GM18861 (cell line): ENCODE measurements at regions not wholly inside any gene's neighbourhood (a gene's known extent, or its start where the extent isn't known, plus 50 kb on each side); places are given as distances from the start of the nearest gene placed in this dataset.
"Not testable (repeated sequence)": the region's sequence is repeated elsewhere in the genome, so short reads cannot be mapped to it uniquely, and the experiment has no call there.

ENCODE experiments used
- ATAC-seq: cut with Tn5 transposase; IDR thresholded peaks from one replicate; pipeline ENCODE4 v1.9.1; 2021; ENCODE audit not compliant: unreplicated experiment

GRCh38 chr17:14581186-14581830 lies 280.4 kb downstream of the HS3ST3B1 start:
- no peak for ATAC-seq

DNA sequence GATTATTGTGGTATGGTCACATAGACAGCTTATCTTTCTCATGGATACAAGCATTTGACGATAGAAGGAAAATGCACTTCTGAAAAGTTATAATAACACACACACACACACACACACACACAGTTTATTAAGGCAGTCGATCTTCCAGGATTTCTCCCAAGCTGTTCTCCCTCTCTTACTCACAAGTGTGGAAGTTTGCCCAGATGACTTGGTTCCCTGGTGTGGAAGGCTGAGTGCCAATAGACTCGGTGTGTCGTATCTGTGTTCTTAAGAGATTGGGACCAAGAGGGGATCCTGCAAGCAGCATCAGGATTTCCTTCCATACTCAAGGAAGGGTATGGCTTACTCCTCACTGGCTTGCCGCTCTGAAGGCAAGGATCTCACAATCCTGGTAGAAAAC lies 279.6 kb downstream of the HS3ST3B1 start:
- no peak for ATAC-seq

DNA sequence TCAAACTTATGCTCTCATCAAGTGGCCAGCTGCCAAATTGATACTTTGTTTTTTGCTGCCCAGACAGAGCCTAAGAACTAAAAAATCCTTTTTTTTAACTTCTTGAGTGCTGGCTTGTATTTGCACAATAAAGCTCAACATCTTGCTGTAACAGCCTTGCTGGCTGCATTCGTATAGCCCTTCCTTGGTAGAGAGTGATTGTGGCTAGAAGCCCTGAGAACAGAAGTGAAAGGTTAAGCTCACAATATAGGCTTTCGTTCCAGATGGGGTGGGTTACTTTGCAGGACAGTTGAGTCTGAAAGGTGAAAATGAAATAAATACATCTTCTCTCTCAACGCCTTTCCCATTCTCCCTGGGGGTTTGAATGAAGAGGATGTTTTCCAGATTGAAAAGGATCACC lies 278.8 kb downstream of the HS3ST3B1 start:
- no peak for ATAC-seq

GRCh38 chr17:14575471-14575953 lies 274.6 kb downstream of the HS3ST3B1 start:
- ATAC-seq = no peak

DNA sequence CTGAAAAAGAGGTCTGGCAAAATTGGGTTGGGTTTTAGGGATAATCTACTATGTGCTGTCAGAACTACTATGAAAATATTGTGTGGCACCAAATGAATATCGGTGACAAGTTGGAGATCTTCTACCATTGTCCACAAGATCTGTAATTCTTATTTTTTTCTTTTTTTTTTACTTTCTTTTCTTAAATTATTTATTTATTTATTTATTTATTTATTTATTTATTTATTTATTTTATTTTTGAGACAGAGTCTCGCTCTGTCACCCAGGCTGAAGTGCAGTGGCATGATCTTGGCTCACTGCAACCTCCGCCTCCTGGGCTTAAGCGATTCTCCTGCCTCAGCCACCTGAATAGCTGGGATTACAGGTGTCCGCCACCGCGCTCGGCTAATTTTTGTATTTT lies 259.4 kb downstream of the HS3ST3B1 start:
- ATAC-seq = not testable (repeated sequence)

DNA sequence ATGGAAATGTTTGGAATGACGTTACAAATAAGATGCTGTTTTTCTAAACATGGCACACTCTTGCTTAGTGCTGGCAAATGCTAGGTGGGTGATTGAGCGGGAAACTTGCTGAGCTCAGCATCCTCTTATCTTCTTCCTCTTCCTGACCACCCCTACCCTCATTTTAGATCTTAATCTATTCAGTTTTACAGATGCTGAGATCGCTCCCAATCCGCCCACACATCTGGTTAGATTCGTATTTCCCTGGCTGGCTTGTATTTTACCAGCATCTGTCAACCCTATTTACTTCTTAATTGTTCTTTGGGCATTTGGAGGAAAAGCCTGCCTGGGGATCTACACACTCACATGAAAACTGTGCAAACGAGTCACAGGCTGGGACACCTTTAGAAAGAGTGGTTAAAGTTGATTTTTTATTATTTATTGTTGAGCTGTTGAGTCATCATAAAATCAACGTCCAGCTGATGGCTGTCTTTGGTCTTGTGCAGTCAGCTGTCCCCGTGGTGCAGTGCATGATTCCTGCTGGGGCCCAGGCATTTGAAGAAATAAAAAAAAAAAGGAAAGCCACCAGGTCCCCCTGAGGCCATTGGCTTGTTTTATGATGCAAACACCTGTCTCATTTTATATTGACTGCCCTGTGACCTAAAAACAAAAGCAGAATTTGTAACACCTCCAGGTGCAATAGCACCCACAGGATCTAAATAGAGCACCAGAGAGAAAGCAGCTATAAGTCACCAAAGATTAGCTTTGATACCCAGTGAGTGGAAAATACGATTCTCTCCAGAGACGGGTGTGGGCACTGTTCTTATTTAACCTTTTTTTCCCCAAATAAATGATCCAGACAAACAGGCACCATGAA lies 258.6 kb downstream of the HS3ST3B1 start:
- ATAC-seq = no peak

GRCh38 chr17:14557480-14557879 lies 256.6 kb downstream of the HS3ST3B1 start:
- ATAC-seq = no peak

DNA sequence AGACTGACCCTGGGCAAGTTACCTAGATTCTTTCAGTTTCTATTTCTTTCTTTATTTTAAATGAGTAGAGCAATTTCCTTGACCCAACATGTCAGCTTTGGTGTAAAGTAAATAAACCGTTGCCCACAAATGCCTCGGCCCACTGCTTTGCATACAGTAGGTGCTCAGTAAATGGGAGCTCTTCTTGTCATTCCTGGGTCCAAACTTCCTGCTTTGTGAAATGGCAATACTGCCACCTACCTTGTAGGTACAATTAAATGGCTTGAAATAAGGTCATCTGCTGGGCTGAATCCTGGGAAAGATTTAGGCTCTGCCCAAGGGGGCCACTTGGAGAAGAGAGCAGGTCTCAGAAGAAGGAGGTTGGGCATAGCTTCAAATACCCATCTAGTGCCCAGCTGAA lies 253.0 kb downstream of the HS3ST3B1 start:
- no peak for ATAC-seq

GRCh38 chr17:14552306-14552705 lies 251.4 kb downstream of the HS3ST3B1 start:
- ATAC-seq = no peak

GRCh38 chr17:14547556-14547955 lies 246.7 kb downstream of the HS3ST3B1 start:
- no peak for ATAC-seq

DNA sequence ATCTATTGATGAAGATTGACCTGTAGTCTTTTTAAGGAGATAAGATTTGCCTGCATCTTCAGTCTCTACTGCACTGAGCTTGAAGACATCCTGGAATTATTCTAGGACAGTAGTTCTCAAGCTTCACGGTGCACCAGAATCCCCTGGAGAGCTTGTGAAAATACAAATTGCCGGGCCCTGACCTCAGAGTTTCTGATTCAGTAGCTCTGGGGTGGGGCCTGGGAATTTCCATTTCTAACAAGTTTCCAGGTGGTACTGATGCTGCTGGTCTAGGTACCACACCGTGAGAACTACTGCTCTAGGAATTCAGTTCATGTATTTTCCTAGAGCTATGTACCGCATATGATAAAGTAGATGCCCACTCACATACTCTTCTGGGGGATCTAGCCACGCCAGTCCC lies 246.1 kb downstream of the HS3ST3B1 start:
- ATAC-seq = no peak

DNA sequence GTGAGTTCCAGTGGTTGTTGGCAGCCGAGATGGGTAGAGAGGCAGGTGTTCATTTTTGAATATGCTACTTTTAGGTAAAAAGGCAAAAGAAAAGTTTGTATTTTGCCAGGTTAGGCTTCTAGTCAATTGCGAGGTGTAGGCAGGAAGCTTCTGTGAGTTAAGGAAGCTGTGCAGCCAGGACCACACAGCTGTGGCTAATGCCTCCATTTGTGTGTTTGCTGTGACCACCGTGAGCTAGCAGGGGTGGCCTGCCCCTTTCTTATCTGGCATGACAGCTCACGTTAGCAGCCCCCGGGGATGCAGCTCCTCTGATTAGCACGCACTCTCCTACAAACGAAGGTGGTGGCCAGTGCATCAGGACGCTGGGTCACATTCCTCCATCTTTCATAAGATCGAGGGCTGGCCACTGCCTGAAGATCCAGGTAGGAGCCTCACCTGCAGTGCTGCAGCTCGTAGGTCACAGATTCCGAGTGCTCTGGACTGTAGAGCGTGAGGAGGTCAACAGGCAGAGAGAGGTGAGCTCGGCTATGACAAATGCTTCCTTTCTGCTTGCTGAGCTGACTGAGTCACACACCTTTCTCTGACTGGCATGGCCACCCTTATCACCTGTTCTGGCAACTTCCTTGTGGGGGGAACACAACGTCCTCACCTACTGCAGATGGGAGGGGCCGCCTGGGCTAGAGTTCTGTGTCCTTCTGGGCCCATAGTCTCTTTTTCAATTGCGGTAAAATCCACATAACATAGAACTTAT lies 244.4 kb downstream of the HS3ST3B1 start:
- no peak for ATAC-seq

DNA sequence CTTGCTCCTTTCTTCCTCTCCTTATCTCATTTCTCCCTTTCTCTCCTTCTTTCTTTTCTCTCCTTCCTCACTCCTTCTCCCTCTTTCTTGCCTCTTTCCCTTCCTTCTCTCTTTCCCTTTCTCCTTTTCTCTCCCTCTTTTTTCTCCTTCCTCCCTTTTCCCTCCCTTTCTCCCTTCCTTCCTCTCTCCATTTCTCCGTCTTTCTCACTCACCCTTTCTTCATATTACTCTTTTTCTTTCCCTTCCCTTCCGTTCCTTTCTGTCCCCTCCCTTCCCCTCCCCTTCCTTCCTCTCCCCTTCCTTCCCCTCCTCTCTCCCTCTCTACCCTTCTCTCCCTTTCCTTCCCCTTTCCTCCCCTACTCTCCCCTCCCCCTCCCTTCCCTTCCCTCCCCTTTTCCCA lies 240.8 kb downstream of the HS3ST3B1 start:
- ATAC-seq = no peak

DNA sequence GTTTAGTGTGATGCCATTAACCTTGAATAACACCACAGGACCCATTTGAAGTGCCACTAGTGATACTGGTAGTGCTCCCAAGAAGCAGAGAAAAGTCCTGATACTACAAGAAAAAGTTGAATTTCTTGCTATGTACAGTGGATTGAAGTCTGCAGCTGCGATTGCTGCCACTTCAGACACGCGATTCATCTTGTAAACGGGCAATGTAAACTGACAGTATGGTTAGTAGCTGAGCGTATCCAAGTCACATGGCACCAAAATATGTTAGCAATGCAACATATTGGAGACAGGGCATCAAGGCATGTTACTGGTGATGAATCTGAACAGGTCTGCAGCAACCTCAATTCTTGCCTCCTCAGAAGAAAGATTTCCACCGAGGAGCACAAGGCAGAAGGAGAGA lies 238.9 kb downstream of the HS3ST3B1 start:
- no peak for ATAC-seq

GRCh38 chr17:14532242-14532641 lies 231.4 kb downstream of the HS3ST3B1 start:
- not testable (repeated sequence) for ATAC-seq

GRCh38 chr17:14525551-14526455 lies 224.9 kb downstream of the HS3ST3B1 start:
- ATAC-seq = no peak

- no peak for ATAC-seq
Measured at GRCh38 chr17:14522795-14523387, 222.0 kb downstream of the HS3ST3B1 start.

GRCh38 chr17:14518919-14519318 lies 218.0 kb downstream of the HS3ST3B1 start:
- not testable (repeated sequence) for ATAC-seq

DNA sequence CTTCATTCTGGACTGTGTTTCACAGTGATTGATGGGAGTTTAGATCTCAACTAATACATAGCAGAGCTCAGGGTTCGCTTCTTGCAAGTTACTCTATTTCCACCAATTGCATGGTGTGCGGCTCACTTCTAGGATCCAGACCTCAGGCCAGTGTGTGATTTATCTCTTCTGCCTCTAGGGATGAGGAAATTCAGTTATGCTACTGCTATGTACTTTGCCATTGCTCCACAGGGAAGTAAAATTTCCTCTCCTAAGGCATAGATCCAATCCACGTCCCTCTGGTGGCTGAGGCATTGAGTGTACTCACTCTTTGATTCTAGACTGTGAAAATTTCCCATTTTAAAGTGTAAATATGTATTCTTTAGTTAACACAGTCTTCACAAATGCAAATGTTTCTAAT lies 214.1 kb downstream of the HS3ST3B1 start:
- no peak for ATAC-seq

DNA sequence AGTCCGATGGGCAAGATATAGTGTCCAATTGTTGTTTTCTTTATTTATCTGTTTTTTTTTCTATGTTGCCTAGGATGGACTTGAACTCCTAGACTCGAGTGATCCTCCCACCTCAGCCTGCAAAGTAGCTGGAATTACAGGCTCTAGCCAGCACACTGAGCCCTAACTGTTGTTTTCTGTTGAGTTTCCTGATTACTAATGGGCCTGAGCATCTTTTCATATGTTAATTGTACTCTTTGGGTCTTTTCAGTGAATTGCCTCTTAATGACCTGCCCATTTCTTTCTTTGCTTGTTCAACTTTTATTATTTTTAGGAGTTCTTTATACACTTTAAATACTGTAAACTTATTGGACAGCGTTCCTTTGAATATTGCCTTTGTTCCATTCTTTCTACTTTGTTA lies 213.0 kb downstream of the HS3ST3B1 start:
- no peak for ATAC-seq
